PC-9 (cell line): ENCODE measurements at regions not wholly inside any gene's neighbourhood (a gene's known extent, or its start where the extent isn't known, plus 50 kb on each side); places are given as distances from the start of the nearest gene placed in this dataset.

Experiments
- BruUV-seq: library from RNA; stranded (reverse); fragments of 400-500 nt; replicated peaks from 2 replicates; lab custom pipeline; 2021; lab: Mats Ljungman, UMichigan
- CTCF ChIA-PET: fragments of 300-600 bp; sonication (Branson Sonifier 250); formaldehyde crosslinking; loops from one replicate; lab custom pipeline; 2022; ENCODE audit warnings: antibody characterized with exemption; lab: Charles Lee
- POLR2A ChIA-PET: fragments of 300-600 bp; sonication (Branson Sonifier 250); formaldehyde crosslinking; loops from one replicate; lab custom pipeline; 2022; ENCODE audit warnings: antibody characterized with exemption; ENCODE audit not compliant: unreplicated experiment; lab: Charles Lee
- DNase-seq, 2 experiments: peaks; one replicate each; pipeline versions ENCODE4 v3.0.0 to v3.0.0-alpha.2; 2015 to 2022; ENCODE audit warnings: mixed read lengths in 1 of 2
- H2AFZ ChIP-seq: fragments of 200-600 bp; sonication (generic); 2 replicates; pipeline ENCODE4 v1.8.1; 2017; ENCODE audit warnings: antibody characterized with exemption
- H3F3A ChIP-seq: fragments of 200-600 bp; sonication (generic); 2 replicates; pipeline ENCODE4 v1.8.1; 2017; ENCODE audit warnings: antibody characterized with exemption, mild to moderate bottlenecking, low read depth; ENCODE audit not compliant: insufficient read depth
- H3K27ac ChIP-seq: fragments of 200-600 bp; sonication (generic); 2 replicates; pipeline ENCODE4 v1.6.1; 2016; ENCODE audit warnings: mixed run types
- H3K27me3 ChIP-seq: fragments of 200-600 bp; sonication (generic); 2 replicates; pipeline ENCODE4 v1.6.1; 2016; ENCODE audit warnings: low read depth, mixed run types; ENCODE audit not compliant: insufficient read depth
- H3K36me3 ChIP-seq: fragments of 200-600 bp; sonication (generic); 2 replicates; pipeline ENCODE4 v1.6.1; 2016; ENCODE audit warnings: low read depth, mixed run types
- H3K4me1 ChIP-seq: fragments of 200-600 bp; sonication (generic); replicated peaks from 2 replicates; pipeline ENCODE4 v1.6.1; 2016; ENCODE audit warnings: mixed run types; ENCODE audit not compliant: insufficient read depth
- H3K4me2 ChIP-seq: fragments of 200-600 bp; sonication (generic); 2 replicates; pipeline ENCODE4 v1.6.1; 2017; ENCODE audit warnings: mixed run types
- H3K4me3 ChIP-seq: fragments of 200-600 bp; sonication (generic); 2 replicates; pipeline ENCODE4 v1.6.1; 2016; ENCODE audit warnings: mixed run types
- H3K79me2 ChIP-seq: fragments of 200-600 bp; sonication (generic); 2 replicates; pipeline ENCODE4 v1.6.1; 2017; ENCODE audit warnings: low read depth, mixed run types
- H3K9me2 ChIP-seq: fragments of 200-600 bp; sonication (generic); 2 replicates; pipeline ENCODE4 v1.8.1; 2017; ENCODE audit warnings: mild to moderate bottlenecking; ENCODE audit not compliant: insufficient read depth
- H3K9me3 ChIP-seq: fragments of 200-600 bp; sonication (generic); 2 replicates; pipeline ENCODE4 v1.8.1; 2016; ENCODE audit warnings: low read depth; ENCODE audit not compliant: insufficient read depth
- H4K20me1 ChIP-seq: fragments of 200-600 bp; sonication (generic); 2 replicates; pipeline ENCODE4 v1.8.1; 2017; ENCODE audit not compliant: insufficient read depth
- EZH2 ChIP-seq: fragments of 200-600 bp; sonication (generic); IDR thresholded peaks from 2 replicates; pipeline ENCODE4 v1.8.0; 2017; ENCODE audit warnings: antibody characterized with exemption, low read depth
- intact Hi-C: fragments of 100-400 bp; cut with micrococcal nuclease; formaldehyde crosslinking; loops from one replicate; pipeline ENCODE4 v1.10.0; 2022; ENCODE audit not compliant: unreplicated experiment
- TF ChIP-seq, protein P1 (sequence below): fragments of 200-600 bp; sonication (generic); conservative IDR thresholded peaks from 2 replicates; pipeline ENCODE4 v1.6.1; 2017; ENCODE audit warnings: mixed run types, antibody characterized with exemption, mild to moderate bottlenecking, moderate library complexity

DNA sequence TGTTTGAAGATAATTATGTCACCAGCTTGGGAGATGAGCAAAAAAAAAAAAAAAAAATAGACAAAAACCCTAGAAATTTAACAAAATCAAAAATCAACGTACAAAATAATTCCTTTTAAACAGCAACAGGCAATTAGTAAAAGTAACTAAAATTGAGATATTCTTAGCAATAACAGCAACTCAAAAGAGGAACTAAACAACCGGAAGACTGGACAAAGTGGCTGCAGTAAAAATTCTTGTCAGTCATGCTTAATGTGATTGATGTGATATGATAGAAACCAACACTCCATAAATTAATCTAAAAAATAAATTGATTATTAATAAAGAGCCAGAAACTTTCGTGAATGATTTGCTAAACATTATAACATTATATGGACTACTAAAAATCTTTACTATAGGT is 1534.6 kb upstream of the AGA start:
- Histone ChIP-seq H3K79me2 (no peaks in the 10 kb centered on the region), H2AFZ (no peak overlapping the region), H3K27ac (no peak overlapping the region), H3K4me2 (no peak overlapping the region), H3K9me2 (no peaks in the 10 kb centered on the region), H4K20me1 (no peaks in the 10 kb centered on the region), H3K27me3 (no peaks in the 10 kb centered on the region), H3K4me1 (no peaks in the 10 kb centered on the region), H3F3A (no peaks in the 10 kb centered on the region), H3K4me3 (no peak overlapping the region), H3K36me3 (no peaks in the 10 kb centered on the region), H3K9me3 (no peaks in the 10 kb centered on the region)
- TF ChIP-seq EZH2 = no peak
- TF ChIP-seq, protein P1, sequence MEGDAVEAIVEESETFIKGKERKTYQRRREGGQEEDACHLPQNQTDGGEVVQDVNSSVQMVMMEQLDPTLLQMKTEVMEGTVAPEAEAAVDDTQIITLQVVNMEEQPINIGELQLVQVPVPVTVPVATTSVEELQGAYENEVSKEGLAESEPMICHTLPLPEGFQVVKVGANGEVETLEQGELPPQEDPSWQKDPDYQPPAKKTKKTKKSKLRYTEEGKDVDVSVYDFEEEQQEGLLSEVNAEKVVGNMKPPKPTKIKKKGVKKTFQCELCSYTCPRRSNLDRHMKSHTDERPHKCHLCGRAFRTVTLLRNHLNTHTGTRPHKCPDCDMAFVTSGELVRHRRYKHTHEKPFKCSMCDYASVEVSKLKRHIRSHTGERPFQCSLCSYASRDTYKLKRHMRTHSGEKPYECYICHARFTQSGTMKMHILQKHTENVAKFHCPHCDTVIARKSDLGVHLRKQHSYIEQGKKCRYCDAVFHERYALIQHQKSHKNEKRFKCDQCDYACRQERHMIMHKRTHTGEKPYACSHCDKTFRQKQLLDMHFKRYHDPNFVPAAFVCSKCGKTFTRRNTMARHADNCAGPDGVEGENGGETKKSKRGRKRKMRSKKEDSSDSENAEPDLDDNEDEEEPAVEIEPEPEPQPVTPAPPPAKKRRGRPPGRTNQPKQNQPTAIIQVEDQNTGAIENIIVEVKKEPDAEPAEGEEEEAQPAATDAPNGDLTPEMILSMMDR = no peak
- POLR2A ChIA-PET = no interaction called here
- no TSS peak for BruUV-seq
- CTCF ChIA-PET = interaction anchor here (0.7 kb wide), 1 partner anchor 449 kb away, joined by 4 read pairs; no protein-coding TSS in a partner anchor
- no peak for DNase-seq
- intact Hi-C loops = no loop called here

DNA sequence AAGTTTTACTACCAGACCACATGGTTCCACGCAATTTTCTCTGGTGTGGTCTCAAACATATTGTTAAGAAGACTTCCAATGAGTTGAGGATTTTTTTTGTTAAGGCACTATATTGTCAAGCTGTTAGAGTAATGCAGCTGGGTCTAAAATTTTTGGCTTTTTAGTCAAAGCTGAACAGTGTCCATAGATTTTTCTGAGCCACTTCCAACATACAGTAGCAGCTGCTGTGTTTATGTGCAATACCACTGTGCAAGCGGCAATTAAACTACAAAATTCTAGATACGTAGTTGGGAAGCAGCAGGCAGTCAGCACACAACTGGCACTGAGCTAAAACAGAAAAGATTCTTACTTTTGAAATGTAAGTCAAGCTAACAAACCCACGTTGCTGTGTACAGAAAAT is 1551.1 kb upstream of the AGA start:
- Histone ChIP-seq H3K4me2 (no peak overlapping the region), H3K9me2 (no peaks in the 10 kb centered on the region), H2AFZ (no peak overlapping the region), H3K79me2 (no peaks in the 10 kb centered on the region), H3K27ac (no peak overlapping the region), H4K20me1 (no peaks in the 10 kb centered on the region), H3K4me1 (no peaks in the 10 kb centered on the region), H3F3A (no peaks in the 10 kb centered on the region), H3K36me3 (no peaks in the 10 kb centered on the region), H3K9me3 (no peaks in the 10 kb centered on the region), H3K4me3 (no peak overlapping the region), H3K27me3 (no peaks in the 10 kb centered on the region)
- intact Hi-C loops = no loop called here
- BruUV-seq = no TSS peak
- DNase-seq = no peak
- CTCF ChIA-PET = no interaction called here
- TF ChIP-seq EZH2 = no peak
- TF ChIP-seq, protein P1 = no peak
- POLR2A ChIA-PET = no interaction called here

DNA sequence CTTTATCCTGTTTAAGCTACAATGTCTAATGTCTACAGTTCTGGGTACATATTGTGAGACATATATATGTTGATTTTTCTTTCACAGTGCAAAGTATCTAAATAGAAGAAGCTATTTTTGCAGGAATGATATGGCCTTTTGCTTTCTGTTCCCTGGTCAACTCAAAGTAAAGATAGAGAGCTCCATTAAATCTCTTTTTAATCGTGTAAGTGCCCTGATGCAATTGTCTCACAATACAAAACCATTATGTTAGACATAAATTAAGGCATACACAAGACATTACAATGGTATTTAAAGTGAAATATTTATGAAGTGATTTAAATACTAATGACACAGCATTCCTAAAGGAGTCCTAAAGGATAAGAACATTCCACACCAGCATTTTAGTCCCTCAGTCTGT is 1559.7 kb upstream of the AGA start:
- TF ChIP-seq EZH2 = no peak
- TF ChIP-seq, protein P1 = no peak
- no peaks in the 10 kb centered on the region for H3K9me2 ChIP-seq
- POLR2A ChIA-PET = no interaction called here
- H3K4me3 ChIP-seq = no peak overlapping the region
- H3K27me3 ChIP-seq = no peaks in the 10 kb centered on the region
- no peak overlapping the region for H3K4me2 ChIP-seq
- intact Hi-C loops = no loop called here
- BruUV-seq = no TSS peak
- DNase-seq = no peak
- no peaks in the 10 kb centered on the region for H3K79me2 ChIP-seq
- no peak overlapping the region for H2AFZ ChIP-seq
- no peak overlapping the region for H3K27ac ChIP-seq
- H3K36me3 ChIP-seq = no peaks in the 10 kb centered on the region
- H3K9me3 ChIP-seq = no peaks in the 10 kb centered on the region
- CTCF ChIA-PET = no interaction called here
- no peaks in the 10 kb centered on the region for H3K4me1 ChIP-seq
- H3F3A ChIP-seq = no peaks in the 10 kb centered on the region
- no peaks in the 10 kb centered on the region for H4K20me1 ChIP-seq
